ENCODE measurements at regions not wholly inside any gene's neighbourhood (a gene's known extent, or its start where the extent isn't known, plus 50 kb on each side); places are given as distances from the start of the nearest gene placed in this dataset.

DNA sequence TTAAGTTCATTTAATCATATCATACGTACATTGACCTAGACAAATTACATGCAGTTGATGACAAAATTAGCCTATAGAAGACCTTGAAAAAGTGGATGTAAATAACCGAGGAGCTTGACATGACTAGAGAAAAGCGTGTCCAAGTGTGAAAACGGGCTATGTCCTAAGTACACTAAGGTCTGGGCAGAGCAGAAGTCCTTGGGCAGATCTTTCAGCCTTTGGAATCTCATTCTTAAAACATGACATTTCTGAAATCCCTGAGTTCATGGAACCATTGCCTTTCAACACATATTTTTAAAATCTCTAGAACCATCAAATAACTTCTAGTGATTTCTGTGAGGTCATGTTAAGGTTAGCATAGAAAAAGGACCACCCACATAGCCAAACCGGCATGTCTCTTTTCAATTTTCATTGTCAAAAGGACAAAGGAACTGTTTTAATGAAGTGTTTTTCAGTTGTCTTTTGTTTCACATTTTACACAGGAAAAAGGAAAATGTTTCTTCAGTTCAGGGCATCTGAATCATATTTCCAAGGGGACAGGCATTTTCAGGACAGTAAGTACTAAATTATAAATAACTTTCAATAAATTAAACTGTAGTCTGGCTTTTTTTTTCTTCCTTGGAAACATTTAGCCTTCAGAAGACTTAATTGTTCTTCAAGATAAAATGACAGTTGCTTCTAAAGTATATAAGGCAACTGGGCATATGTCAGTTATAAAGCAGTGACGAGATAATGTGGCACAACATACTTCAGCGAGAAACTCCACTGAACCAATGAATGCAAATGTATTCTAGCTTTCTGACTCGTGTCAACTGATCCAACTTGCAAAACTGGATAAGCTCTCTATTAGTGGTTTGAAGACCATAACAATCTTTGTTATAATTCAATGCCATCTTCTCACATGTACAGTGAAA, 416.8 kb downstream of the NFIB start:
- TF ChIP-seq, protein P1, sequence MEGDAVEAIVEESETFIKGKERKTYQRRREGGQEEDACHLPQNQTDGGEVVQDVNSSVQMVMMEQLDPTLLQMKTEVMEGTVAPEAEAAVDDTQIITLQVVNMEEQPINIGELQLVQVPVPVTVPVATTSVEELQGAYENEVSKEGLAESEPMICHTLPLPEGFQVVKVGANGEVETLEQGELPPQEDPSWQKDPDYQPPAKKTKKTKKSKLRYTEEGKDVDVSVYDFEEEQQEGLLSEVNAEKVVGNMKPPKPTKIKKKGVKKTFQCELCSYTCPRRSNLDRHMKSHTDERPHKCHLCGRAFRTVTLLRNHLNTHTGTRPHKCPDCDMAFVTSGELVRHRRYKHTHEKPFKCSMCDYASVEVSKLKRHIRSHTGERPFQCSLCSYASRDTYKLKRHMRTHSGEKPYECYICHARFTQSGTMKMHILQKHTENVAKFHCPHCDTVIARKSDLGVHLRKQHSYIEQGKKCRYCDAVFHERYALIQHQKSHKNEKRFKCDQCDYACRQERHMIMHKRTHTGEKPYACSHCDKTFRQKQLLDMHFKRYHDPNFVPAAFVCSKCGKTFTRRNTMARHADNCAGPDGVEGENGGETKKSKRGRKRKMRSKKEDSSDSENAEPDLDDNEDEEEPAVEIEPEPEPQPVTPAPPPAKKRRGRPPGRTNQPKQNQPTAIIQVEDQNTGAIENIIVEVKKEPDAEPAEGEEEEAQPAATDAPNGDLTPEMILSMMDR (IDR thresholded peaks at IDR 0.05) = no peak
- TF ChIP-seq POLR2A (IDR thresholded peaks at IDR 0.05; ENCODE audit: low read length) (no peak), FOSB (CRISPR knock-in tag; IDR thresholded peaks at IDR 0.05) (no peak), CHD2 (IDR thresholded peaks at IDR 0.05; ENCODE audit: low read length, partially characterized antibody) (no peak), JUNB (IDR thresholded peaks at IDR 0.05) (no peak), ZC3H11A (IDR thresholded peaks at IDR 0.05) (no peak), NFE2L2 (conservative IDR thresholded peaks at IDR 0.05; ENCODE audit: low read length) (no peak), ESRRA (IDR thresholded peaks at IDR 0.05; ENCODE audit: borderline replicate concordance, low read length) (no peak), EP300 (IDR thresholded peaks at IDR 0.05) (no peak), CEBPB (IDR thresholded peaks at IDR 0.05) (no peak), KDM5A (IDR thresholded peaks at IDR 0.05) (no peak), RCOR1 (IDR thresholded peaks at IDR 0.05; ENCODE audit: low read depth, low read length) (no peak)

Data from A549 (cell line).